ENCODE measurements at regions not wholly inside any gene's neighbourhood (a gene's known extent, or its start where the extent isn't known, plus 50 kb on each side); places are given as distances from the start of the nearest gene placed in this dataset.

GRCh38 chr1:116832308-116832931 is 77.3 kb upstream of the PTGFRN start:
- no TSS peak for BruUV-seq (replicated peaks)
- Mint-ChIP-seq H3K36me3 (ENCODE audit: insufficient read depth, unreplicated experiment) (no peaks in the 10 kb centered on the region), H3K4me3 (ENCODE audit: low read depth, unreplicated experiment) (no peak overlapping the region), H3K27ac (ENCODE audit: unreplicated experiment) (no peak overlapping the region), H3K9me3 (ENCODE audit: low read depth, unreplicated experiment) (peaks cover 4% of the 10 kb centered on the region), H3K27me3 (ENCODE audit: unreplicated experiment) (no peaks in the 10 kb centered on the region), H3K4me1 (ENCODE audit: low read depth, unreplicated experiment) (peaks cover 4% of the 10 kb centered on the region)
- intact Hi-C loops (cut with micrococcal nuclease; ENCODE audit: unreplicated experiment), result no loop called here
- CTCF ChIA-PET, result no interaction called here
- TF ChIP-seq, protein P1, sequence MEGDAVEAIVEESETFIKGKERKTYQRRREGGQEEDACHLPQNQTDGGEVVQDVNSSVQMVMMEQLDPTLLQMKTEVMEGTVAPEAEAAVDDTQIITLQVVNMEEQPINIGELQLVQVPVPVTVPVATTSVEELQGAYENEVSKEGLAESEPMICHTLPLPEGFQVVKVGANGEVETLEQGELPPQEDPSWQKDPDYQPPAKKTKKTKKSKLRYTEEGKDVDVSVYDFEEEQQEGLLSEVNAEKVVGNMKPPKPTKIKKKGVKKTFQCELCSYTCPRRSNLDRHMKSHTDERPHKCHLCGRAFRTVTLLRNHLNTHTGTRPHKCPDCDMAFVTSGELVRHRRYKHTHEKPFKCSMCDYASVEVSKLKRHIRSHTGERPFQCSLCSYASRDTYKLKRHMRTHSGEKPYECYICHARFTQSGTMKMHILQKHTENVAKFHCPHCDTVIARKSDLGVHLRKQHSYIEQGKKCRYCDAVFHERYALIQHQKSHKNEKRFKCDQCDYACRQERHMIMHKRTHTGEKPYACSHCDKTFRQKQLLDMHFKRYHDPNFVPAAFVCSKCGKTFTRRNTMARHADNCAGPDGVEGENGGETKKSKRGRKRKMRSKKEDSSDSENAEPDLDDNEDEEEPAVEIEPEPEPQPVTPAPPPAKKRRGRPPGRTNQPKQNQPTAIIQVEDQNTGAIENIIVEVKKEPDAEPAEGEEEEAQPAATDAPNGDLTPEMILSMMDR (IDR thresholded peaks at IDR 0.05; ENCODE audit: unreplicated experiment), result no peak
- no peak for DNase-seq

DNA sequence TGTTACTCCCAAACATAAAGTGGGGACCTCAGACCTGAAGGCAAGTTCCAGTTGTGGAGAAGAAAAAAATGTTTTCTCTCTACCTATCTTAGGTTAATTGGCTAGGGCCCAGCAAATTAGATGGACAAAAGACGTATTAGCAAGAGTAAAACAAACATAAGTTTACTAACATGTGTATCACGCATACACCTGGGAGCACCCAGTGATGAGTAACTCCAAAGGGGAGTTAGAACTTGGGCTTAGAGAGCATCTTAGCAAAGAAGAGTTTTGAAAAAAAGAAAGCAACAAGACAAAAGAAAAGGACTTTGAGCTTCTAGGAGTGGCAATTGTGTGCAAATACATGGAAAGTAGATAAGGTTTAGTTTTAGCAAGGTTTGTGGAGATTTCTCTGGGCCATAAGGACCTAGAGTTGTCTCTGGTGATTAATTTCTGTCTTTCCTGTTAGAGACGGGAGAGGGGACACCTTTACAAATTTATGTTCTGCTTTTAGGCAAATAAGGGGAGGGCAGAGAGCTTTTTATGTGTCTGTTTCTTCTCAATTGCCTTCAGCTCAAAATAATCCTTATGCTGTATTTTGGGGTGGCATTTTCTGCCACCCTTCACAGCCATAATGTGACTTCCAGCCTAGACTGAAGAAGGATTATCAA is 76.7 kb upstream of the PTGFRN start:
- Mint-ChIP-seq H3K27ac (ENCODE audit: unreplicated experiment) (no peak overlapping the region), H3K4me3 (ENCODE audit: low read depth, unreplicated experiment) (no peak overlapping the region), H3K36me3 (ENCODE audit: insufficient read depth, unreplicated experiment) (no peaks in the 10 kb centered on the region), H3K4me1 (ENCODE audit: low read depth, unreplicated experiment) (no peaks in the 10 kb centered on the region), H3K27me3 (ENCODE audit: unreplicated experiment) (no peaks in the 10 kb centered on the region), H3K9me3 (ENCODE audit: low read depth, unreplicated experiment) (peaks cover 3% of the 10 kb centered on the region)
- no peak for DNase-seq
- TF ChIP-seq, protein P1 (IDR thresholded peaks at IDR 0.05; ENCODE audit: unreplicated experiment), result no peak
- CTCF ChIA-PET, result no interaction called here
- no TSS peak for BruUV-seq (replicated peaks)
- intact Hi-C loops (cut with micrococcal nuclease; ENCODE audit: unreplicated experiment), result no loop called here

DNA sequence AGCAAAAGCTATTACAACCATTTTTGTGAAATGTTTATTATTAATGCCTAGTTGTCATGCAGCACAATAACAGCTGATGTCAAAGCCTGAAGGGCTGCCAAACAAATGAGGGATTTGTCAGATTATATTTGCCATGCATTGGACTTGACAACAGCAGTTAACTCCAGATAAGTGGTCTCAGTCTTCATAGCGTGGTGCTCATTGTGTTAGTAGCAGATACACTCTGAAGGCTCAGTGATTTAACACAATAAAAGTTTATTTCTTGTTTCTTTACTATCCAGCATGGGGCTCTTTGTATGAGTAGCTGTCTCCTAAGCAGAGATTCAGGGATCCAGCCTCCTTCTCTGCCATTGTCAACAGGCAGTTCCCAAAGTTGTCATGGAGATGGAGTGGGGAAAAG is 76.0 kb upstream of the PTGFRN start:
- CTCF ChIA-PET, result no interaction called here
- no TSS peak for BruUV-seq (replicated peaks)
- Mint-ChIP-seq H3K27me3 (ENCODE audit: unreplicated experiment) (no peaks in the 10 kb centered on the region), H3K36me3 (ENCODE audit: insufficient read depth, unreplicated experiment) (no peaks in the 10 kb centered on the region), H3K9me3 (ENCODE audit: low read depth, unreplicated experiment) (peaks cover 3% of the 10 kb centered on the region), H3K4me3 (ENCODE audit: low read depth, unreplicated experiment) (no peak overlapping the region), H3K27ac (ENCODE audit: unreplicated experiment) (no peak overlapping the region), H3K4me1 (ENCODE audit: low read depth, unreplicated experiment) (no peaks in the 10 kb centered on the region)
- DNase-seq, result no peak
- TF ChIP-seq, protein P1 (IDR thresholded peaks at IDR 0.05; ENCODE audit: unreplicated experiment), result no peak
- intact Hi-C loops (cut with micrococcal nuclease; ENCODE audit: unreplicated experiment), result no loop called here

DNA sequence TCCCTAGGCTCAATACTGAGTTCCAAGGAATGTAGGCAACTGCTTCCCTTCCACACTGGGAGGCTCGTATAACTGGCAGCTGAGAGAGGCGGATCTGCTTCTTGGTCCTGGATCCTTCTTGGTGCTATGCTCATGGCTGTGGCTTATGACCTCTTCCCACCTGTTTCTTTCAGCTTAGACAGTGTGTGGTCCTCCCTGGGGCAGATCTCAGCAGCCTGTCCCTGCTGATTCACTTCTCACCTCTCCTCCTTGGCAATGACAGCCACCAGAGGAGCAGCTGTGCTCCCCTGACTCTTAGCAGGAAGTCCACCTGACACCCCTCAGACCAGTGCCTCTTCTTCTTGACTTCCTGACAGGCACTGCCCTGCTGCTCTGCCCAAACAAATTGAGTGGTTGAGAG is 75.1 kb upstream of the PTGFRN start:
- Mint-ChIP-seq H3K4me3 (ENCODE audit: low read depth, unreplicated experiment) (no peak overlapping the region), H3K36me3 (ENCODE audit: insufficient read depth, unreplicated experiment) (no peaks in the 10 kb centered on the region), H3K4me1 (ENCODE audit: low read depth, unreplicated experiment) (no peaks in the 10 kb centered on the region)

More for the DNA sequence above, 75.1 kb upstream of the PTGFRN start:
- intact Hi-C loops (cut with micrococcal nuclease; ENCODE audit: unreplicated experiment), result no loop called here
- no peak overlapping the region for H3K27ac Mint-ChIP-seq (ENCODE audit: unreplicated experiment)
- H3K9me3 Mint-ChIP-seq (ENCODE audit: low read depth, unreplicated experiment), result peaks cover 8% of the 10 kb centered on the region
- H3K27me3 Mint-ChIP-seq (ENCODE audit: unreplicated experiment), result no peaks in the 10 kb centered on the region
- DNase-seq, result no peak
- TF ChIP-seq, protein P1 (IDR thresholded peaks at IDR 0.05; ENCODE audit: unreplicated experiment), result no peak
- CTCF ChIA-PET, result interaction anchor here (0.7 kb wide), 1 partner anchor 8 kb away, joined by 3 read pairs; no protein-coding TSS in a partner anchor
- BruUV-seq (replicated peaks), result no TSS peak
